Ovary (tissue), 7 donors: ENCODE measurements at regions not wholly inside any gene's neighbourhood (a gene's known extent, or its start where the extent isn't known, plus 50 kb on each side); places are given as distances from the start of the nearest gene placed in this dataset.

Experiments used
- DNase-seq, 5 donors: peaks; one replicate each; pipeline ENCODE4 v3.0.0-alpha.2; 2019 to 2020
- H3K27ac ChIP-seq, 2 donors: fragments of 200-600 bp; one replicate each; pipeline versions ENCODE4 v1.5.1 to v1.8.0; 2019 to 2022
- H3K27me3 ChIP-seq: fragments of 200-600 bp; one replicate; pipeline ENCODE4 v1.8.0; 2022
- H3K36me3 ChIP-seq: fragments of 200-600 bp; sonication (generic); one replicate; pipeline ENCODE4 v1.5.1; 2019
- H3K4me1 ChIP-seq: one replicate; pipeline ENCODE4 v1.8.1; 2013; ENCODE audit warnings: mild to moderate bottlenecking, moderate library complexity; ENCODE audit not compliant: insufficient read depth
- H3K4me3 ChIP-seq: fragments of 200-600 bp; sonication (generic); one replicate; pipeline ENCODE4 v1.5.1; 2017
- H3K9me3 ChIP-seq, 2 donors: fragments of 200-600 bp in 1 of 2; sonication (generic) in 1 of 2; one replicate each; pipeline versions ENCODE4 v1.5.1 to v1.8.1; 2013 to 2019; ENCODE audit warnings: mild to moderate bottlenecking in 1 of 2, moderate library complexity in 1 of 2
- EP300 ChIP-seq: sonication (generic); formaldehyde crosslinking; IDR thresholded peaks from one replicate; pipeline ENCODE4 v1.6.1; 2017; ENCODE audit warnings: antibody characterized with exemption
- POLR2A ChIP-seq: fragments of 450-650 bp; IDR thresholded peaks from one replicate; pipeline ENCODE4 v1.6.1; 2017; ENCODE audit warnings: antibody characterized with exemption, mild to moderate bottlenecking, moderate library complexity
- WGBS, 3 donors: extraction: QIAGEN DNeasy Blood & Tissue Kit in 1 of 3; methylation state at CpG; one replicate each; pipeline versions ENCODE4 v1.1.5 to v1.1.7; 2013 to 2017; 5-methylcytosine and 5-hydroxymethylcytosine counted together
- intact Hi-C, 4 donors: fragments of 100-400 bp; cut with DNase I; formaldehyde crosslinking; loops; one replicate each; pipeline versions ENCODE4 v1.11.0 to v1.15.1; 2022 to 2023
- TF ChIP-seq, protein P1 (sequence below), 3 donors: fragments of 450-650 bp in 2 of 3; fragments of 200-600 bp in 1 of 3; IDR thresholded peaks; one replicate each; pipeline versions ENCODE4 v1.5.1 to v1.8.0; 2016 to 2022; ENCODE audit warnings: antibody characterized with exemption in 3 of 3, mild to moderate bottlenecking in 1 of 3
- donor health status: DM: no; HTN: no; CAD: no; lungs with moderate emphysema.
- donor health status: DM: no; HTN: no; CAD: no.
- donor health status: Bipolar disorder and iron deficiency.
- donor health status: DM: no; HTN: no; CAD: no.
- donor health status: DM: yes; HTN: yes; CAD: no.

GRCh38 chr13:44301639-44302015, 72.0 kb upstream of the SERP2 start:
- H3K4me3 ChIP-seq, result no peak overlapping the region
- WGBS, 3 donors, result 79 to 94% (median 90%) methylated on average over 4 of the region's 4 CpGs
- peak overlapping the region in 1 of 2 donors; percentile 16 for H3K27ac ChIP-seq

GRCh38 chr13:44302233-44302632, 71.4 kb upstream of the SERP2 start:
- Histone ChIP-seq H3K36me3 (no peaks in the 10 kb centered on the region), H3K27me3 (no peaks in the 10 kb centered on the region), H3K27ac (no peak overlapping the region), H3K9me3 (no peaks in the 10 kb centered on the region), H3K4me3 (no peak overlapping the region), H3K4me1 (peaks cover 22% of the 10 kb centered on the region)
- intact Hi-C loops, result no loop called here
- no peak for TF ChIP-seq EP300
- TF ChIP-seq POLR2A, result no peak
- TF ChIP-seq, protein P1, sequence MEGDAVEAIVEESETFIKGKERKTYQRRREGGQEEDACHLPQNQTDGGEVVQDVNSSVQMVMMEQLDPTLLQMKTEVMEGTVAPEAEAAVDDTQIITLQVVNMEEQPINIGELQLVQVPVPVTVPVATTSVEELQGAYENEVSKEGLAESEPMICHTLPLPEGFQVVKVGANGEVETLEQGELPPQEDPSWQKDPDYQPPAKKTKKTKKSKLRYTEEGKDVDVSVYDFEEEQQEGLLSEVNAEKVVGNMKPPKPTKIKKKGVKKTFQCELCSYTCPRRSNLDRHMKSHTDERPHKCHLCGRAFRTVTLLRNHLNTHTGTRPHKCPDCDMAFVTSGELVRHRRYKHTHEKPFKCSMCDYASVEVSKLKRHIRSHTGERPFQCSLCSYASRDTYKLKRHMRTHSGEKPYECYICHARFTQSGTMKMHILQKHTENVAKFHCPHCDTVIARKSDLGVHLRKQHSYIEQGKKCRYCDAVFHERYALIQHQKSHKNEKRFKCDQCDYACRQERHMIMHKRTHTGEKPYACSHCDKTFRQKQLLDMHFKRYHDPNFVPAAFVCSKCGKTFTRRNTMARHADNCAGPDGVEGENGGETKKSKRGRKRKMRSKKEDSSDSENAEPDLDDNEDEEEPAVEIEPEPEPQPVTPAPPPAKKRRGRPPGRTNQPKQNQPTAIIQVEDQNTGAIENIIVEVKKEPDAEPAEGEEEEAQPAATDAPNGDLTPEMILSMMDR (IDR thresholded peaks at IDR 0.05), result no peak
- DNase-seq, result no peak
- 78 to 90% (median 88%) methylated on average over 4 of the region's 4 CpGs for WGBS, 3 donors

More at GRCh38 chr13:44301639-44302015, 72.0 kb upstream of the SERP2 start:
- intact Hi-C loops, result no loop called here
- no peaks in the 10 kb centered on the region for H3K36me3 ChIP-seq
- H3K9me3 ChIP-seq, result no peaks in the 10 kb centered on the region
- no peak for DNase-seq
- no peak for TF ChIP-seq EP300
- TF ChIP-seq, protein P1 (IDR thresholded peaks at IDR 0.05), result no peak
- TF ChIP-seq POLR2A, result no peak
- H3K4me1 ChIP-seq, result peaks cover 20% of the 10 kb centered on the region
- no peaks in the 10 kb centered on the region for H3K27me3 ChIP-seq

DNA sequence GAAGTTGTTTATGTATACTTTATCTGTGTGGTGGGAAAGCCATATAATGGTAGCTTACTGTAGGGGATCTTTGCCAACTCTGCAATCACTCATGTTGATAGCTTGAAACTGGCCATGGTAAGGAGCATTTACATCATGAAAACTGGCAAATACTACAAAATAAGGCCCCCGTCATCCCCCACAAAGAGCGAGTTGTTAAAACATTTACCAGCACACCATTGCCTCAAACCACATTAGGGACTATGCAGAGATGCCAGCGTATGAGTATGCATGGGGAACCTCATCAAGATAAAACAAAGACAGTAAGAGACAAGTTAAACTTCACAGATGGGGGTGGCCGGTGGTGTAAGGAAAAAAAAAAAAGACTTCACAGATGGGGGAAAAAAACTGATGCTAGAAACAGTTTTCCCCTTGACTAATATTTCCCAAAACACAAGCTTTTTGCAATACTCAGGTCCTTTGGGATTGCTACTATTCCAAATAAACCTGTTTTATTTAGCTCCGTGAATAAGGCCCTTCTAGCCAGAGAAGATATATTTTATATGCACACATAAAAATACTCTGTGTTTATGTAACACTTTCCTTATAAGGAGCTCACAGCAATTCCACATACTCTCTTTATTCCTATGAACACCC, 70.6 kb upstream of the SERP2 start:
- intact Hi-C loops, result no loop called here
- 49 to 58% (median 56%) methylated on average over 5 of the region's 5 CpGs for WGBS, 3 donors
- no peaks in the 10 kb centered on the region for H3K9me3 ChIP-seq
- TF ChIP-seq POLR2A, result no peak
- TF ChIP-seq, protein P1 (IDR thresholded peaks at IDR 0.05), result no peak
- H3K4me1 ChIP-seq, result peaks cover 22% of the 10 kb centered on the region
- no peak overlapping the region for H3K4me3 ChIP-seq
- H3K27me3 ChIP-seq, result no peaks in the 10 kb centered on the region
- peak overlapping the region in 1 of 2 donors; percentile 24 for H3K27ac ChIP-seq
- no peaks in the 10 kb centered on the region for H3K36me3 ChIP-seq
- DNase-seq, result no peak

- intact Hi-C loops, result no loop called here
- Histone ChIP-seq H3K36me3 (no peaks in the 10 kb centered on the region), H3K4me3 (no peak overlapping the region), H3K27ac (peak overlapping the region in 1 of 2 donors; percentile 24), H3K27me3 (no peaks in the 10 kb centered on the region), H3K4me1 (peaks cover 22% of the 10 kb centered on the region), H3K9me3 (no peaks in the 10 kb centered on the region)
- 38 to 47% (median 39%) methylated on average over 5 of the region's 5 CpGs for WGBS, 3 donors
- peak; percentile 42 to 72 (median 60) for DNase-seq
- TF ChIP-seq POLR2A (no peak), EP300 (no peak)
Measured at GRCh38 chr13:44303681-44304432, 69.8 kb upstream of the SERP2 start.

DNA sequence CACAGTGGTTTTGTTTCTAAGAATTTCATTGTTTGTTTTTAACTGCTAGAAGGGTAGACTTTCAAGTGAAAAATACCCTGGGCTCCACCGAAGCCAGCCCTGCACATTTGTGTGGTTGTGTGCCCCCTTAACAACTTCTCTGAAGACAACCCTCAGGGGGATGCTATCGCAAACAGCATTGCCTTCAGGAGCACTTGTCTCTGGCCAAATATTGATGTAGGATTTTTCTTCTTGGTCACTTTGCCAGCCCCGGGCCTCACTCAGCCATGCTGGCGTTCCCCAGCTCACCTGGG, 69.2 kb upstream of the SERP2 start:
- no peaks in the 10 kb centered on the region for H3K27me3 ChIP-seq
- peaks cover 22% of the 10 kb centered on the region for H3K4me1 ChIP-seq
- intact Hi-C loops, result no loop called here
- TF ChIP-seq POLR2A, result no peak
- TF ChIP-seq EP300, result no peak
- TF ChIP-seq, protein P1 (IDR thresholded peaks at IDR 0.05), result no peak
- no peaks in the 10 kb centered on the region for H3K36me3 ChIP-seq
- no peak for DNase-seq
- H3K27ac ChIP-seq, result no peak overlapping the region
- WGBS, 3 donors, result 94% methylated on average over 4 of the region's 4 CpGs
- no peaks in the 10 kb centered on the region for H3K9me3 ChIP-seq
- no peak overlapping the region for H3K4me3 ChIP-seq
